NCI-H345 treated with DMSO at 0.1 percent for 48 hours (cell line): ENCODE measurements at regions not wholly inside any gene's neighbourhood (a gene's known extent, or its start where the extent isn't known, plus 50 kb on each side); places are given as distances from the start of the nearest gene placed in this dataset.
"Not testable (repeated sequence)": the region's sequence is repeated elsewhere in the genome, so short reads cannot be mapped to it uniquely, and the experiment has no call there.

Experiments
- DNase-seq: peaks from one replicate; lab custom pipeline; 2025; ENCODE audit not compliant: unreplicated experiment; lab: John Stamatoyannopoulos, UW

DNA sequence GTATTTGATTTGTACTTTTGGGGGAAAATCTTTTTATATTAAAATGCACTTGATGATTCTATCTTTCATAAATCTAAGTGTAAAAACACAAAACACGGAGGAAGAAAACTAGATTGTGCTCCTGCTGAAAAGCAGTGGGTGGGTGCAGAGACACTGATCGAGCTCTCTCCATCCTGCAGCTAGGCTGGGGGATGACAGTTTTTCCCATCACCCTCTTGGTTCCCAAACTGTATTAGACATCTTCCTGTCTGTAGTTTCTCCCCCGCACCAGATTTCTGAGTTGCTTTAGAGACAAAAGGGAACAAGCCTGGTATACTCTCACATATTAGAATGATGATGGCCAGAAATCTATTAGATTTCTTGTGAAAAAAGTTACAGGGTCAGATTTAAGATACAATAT lies 99.6 kb downstream of the FAM114A2 start:
- no peak for DNase-seq

DNA sequence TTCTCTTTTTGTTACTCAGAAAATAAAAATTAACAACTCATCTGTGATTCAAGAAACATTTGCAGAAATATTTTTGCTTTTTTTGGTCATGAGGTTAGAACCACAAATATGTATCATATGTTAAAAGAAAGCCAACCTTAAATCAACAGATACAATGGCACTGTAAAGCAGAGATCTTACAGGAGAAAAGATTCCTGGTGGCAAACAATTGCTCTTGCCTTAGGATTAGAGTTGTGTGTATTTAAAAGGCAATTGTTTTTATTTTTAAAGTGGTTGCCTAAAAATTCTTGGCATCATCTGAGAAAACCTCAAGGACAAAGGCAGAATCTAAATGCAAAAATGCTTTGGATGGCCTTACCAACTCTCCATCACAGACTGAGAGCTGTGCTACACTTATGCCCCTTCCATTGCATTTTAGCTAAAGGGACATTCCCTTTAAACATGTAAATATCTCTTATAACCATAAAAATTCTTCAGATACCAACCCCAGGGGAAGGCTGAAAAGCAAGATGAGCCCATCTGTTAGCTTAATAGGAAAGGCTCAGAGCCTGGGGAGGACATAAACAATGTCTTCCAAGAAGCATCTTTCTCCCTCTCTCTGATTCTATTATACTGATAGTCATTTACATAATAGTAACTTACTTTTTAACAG lies 100.4 kb downstream of the FAM114A2 start:
- DNase-seq = no peak

DNA sequence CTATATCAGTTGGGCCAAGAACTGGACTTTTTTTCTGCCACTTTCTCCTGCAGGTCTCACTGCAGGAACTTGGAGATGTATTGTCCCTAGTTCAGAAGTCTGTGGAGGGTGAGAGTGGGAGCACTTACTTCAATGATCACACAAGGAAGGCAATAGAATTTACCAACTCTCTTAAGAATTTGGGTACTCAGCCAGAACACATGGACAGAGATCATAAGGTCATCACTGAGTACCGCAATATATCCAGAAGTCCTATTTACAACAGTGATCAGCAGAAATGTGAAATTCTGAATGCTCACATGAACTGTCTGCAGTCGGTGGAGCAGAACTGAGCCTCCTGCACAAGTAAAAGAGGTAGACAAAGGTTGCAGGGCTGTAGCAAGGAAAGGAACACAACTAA lies 101.0 kb downstream of the FAM114A2 start:
- no peak for DNase-seq

DNA sequence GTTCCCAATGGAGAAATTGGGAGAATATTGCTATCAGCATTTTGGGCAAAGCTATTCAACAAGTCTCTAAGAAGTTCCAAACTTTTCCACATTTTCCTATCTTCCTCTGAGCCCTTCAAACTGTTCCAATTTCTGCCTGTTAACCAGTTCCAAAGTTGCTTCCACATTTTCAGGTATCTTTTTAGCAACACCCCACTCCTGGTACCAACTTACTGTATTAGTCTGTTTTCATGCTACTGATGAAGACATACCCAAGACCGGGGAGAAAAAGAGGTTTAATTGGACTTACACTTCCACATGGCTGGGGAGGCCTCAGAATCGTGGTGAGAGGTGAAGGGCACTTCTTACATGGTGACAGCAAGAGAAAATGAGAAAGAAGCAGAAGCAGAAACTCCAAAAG lies 103.6 kb downstream of the FAM114A2 start:
- DNase-seq = not testable (repeated sequence)

DNA sequence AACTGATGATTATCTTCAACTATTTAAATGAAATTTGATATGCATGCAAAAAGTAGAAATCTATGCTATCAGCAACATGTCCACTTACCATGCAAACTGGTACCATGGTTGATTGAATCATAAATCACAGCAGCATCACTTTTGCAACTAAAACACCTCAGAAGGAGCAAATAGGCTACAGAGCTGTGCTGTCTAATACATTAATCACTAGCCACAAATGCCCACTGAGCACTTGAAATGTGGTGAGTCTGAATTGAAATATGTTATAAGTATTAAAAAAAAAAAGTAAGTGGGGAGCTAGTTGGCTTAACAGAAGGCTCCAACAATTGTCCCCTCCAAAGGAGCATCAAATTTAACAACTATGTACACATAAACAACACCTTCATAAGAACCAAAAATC lies 112.5 kb downstream of the FAM114A2 start:
- DNase-seq = no peak

DNA sequence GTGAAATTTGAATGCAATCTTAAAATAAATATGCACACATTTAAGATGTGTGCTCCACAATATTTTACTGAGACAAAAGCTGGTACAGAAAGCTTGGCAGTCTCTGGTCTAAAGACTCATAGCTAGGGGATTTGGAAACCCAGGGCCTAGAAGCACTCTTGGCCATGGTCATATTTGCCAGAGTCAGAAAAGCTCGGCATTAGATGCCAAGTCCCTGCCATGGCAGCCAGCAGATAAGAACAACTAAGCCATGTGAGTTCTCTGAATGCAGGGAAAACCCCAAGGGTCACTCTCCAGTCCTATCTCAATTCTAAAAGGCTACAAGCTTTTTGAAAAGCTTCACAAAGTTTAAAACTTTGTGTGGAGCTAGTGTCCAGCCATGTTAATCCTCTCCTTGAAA lies 119.5 kb downstream of the FAM114A2 start:
- DNase-seq = no peak

DNA sequence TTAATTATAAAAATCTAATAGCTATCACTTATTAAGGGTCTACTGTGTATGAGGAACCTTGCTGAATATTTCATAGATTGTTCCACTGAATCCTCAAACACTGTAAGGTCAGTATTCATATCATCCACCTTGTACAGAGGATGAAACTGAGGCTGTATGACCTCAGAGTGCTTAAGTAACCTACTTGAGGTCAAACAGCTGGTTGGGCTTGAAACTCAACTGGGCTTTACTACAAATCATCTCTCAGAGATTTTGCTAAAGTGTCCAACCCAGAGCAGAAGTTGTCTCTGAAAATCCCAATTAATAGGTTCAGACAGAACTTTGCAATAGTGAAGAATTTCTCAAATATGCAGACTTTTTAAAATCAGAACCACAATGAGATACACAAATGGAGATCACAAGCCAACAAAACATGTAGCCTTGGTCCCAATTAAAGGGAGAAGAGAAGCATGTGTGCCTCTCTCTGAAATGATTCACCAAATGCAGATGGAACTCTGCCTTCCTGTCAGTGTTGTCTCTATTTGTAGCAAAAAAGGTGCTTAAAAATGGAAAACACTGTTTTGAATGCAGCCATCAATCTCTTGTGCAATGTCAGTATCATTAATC lies 131.4 kb downstream of the FAM114A2 start:
- no peak for DNase-seq

DNA sequence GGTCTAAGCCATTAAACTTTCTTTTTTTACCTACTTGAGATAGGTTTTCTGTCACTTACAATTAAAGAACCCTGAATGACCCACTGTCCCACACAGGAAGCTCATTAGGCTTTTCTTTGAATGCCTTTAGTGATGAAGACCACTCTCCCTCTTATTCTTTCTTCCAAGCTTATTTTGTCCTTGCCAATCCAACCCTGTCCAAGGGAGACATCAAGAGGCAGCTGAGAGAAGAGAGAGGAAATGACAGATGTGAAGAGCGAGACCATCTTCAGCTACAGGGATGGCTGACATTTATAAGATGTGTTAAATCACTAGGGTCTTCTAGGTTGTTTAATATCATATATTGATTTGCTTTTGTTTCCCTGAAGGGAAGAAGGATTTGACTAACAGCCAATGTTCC lies 133.5 kb downstream of the FAM114A2 start:
- no peak for DNase-seq

DNA sequence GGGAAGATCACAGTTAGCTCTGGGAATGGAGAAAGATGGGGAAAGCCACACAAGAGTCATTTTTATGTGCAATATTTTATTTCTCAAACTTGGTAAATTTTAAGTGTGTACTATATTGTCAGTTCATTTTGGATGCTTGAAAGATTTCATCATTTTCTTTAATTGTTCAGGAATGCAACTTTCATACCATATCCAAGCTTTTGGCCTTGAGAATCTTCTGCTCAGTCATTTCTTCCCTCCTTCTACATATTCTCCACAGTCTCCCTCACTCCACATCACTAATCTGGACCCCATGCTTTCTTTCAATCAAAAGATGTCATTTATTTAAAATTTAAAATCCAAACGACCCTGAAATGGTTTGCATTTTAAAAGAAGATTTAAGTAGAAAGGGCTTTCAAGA lies 135.4 kb downstream of the FAM114A2 start:
- no peak for DNase-seq

DNA sequence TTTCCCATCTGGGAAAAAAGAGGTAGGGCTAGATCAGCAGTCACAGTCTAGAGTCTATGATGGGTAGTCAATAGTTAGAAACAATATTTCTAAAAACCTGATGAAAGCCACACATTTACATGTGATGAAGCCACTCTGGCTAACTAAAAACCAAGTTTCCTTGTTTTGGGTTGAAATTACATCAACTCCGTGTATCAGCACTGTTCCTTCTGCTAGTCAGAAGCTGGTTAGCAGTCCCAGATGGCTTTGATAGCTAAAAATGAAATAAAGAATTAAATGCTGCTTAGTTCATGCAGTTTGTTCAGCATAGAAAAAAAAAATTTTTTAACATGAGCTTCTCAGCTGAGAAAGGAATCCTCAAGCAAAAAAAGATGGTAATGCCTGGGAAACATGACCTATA lies 136.7 kb downstream of the FAM114A2 start:
- DNase-seq = no peak

DNA sequence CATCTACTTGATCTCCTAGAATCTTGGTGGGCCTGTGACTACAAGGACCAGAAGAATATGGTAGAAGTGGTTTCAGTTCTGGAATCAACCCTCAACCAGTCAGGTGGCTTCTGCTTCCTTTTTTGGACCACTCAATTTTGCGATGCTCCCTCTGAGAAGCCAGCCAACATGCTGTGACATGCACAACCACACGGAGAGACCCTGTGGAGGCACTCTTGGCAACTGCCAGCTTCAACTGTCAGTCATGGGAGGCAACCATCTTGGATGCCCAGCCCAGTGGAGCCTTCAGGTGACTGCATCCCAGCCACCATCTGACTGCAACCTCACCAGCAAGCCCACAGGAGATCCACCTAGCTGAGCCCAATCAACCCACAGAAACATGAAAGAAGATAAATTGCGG lies 137.3 kb downstream of the FAM114A2 start:
- no peak for DNase-seq

DNA sequence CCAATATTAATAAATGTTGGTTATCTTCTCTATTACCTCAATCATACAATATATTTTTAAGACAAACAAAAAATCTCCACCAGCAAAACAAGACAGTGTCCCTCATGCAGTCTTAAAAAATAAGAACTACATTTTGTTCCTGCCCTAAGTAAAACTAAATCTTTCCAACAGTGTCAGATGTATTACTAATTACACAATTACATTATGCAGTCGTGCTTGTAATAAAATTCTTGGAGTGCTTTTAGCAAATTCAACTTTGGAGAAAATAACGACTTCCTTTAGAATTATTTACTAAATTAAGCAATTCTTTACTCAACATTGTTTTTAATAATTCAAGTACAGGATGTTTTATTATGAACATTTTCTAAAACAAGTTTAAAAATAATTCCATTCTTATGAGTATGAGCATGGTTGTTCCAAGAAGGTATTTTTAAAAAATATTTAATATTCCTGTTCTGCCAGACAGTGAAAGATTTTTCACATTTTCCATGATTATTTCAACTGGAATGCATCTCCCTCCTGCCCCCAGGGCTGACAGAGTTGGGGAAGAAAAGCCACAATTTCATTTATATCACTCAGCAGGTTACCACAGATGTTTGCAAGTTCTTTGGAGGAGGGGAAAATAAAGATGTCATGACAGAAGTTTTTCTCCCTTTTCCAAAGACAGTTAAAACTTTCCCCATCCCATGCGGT lies 137.9 kb downstream of the FAM114A2 start:
- DNase-seq = no peak

DNA sequence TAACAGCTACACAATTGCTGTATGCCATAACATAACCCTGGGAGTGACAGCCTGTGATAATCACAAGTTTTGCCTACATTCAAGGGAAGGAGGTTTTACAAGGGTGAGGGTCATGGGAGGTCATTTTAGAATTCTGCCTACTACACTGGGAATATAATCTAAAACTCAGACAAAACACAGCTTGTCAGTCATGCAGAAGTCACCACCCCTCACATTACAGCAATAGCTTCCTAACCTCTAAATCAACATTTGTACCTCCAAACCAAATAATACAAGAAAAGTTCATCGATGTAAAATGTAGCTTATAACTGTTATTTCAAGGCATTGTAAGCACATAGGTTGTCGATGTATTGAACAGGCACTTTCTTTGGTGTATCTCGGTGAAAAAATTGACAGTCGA lies 139.0 kb downstream of the FAM114A2 start:
- no peak for DNase-seq

DNA sequence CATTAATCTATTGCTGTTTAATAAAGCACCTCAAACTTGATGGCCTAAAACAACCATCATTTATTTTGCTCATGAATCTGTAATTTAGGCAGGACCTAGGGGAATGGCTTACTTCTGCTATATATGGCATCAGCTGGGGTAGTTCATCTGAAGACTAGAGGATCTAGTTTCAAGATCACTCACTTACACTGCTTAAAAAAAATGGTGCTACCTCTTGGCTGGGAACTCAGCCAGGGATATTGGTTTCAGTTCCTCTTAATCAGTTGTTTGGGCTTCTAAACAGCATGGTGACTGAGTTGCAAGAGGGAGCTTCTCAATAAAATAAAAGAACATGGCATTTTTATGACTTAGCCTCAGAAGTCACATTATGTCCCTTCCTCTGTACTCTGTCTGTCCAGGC lies 142.0 kb downstream of the FAM114A2 start:
- no peak for DNase-seq

DNA sequence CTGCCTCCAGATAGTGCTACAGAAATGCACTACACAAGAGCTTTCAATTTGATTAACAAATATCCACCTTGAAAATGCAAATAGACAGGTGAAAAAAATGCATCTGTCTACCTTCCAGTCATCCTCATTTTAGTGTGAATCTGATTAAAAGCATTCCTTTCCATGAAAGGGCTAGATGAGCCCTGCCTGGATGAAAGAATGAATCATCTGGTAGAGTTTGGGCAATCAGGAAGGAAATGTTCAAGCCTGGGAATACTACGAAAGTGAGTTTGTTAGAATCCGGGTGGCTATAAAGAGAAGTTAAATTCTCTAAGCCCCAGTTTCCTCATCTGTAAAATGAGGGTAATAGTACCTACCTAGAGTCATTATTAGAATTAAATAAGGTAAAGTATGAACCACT lies 142.6 kb downstream of the FAM114A2 start:
- DNase-seq = no peak

DNA sequence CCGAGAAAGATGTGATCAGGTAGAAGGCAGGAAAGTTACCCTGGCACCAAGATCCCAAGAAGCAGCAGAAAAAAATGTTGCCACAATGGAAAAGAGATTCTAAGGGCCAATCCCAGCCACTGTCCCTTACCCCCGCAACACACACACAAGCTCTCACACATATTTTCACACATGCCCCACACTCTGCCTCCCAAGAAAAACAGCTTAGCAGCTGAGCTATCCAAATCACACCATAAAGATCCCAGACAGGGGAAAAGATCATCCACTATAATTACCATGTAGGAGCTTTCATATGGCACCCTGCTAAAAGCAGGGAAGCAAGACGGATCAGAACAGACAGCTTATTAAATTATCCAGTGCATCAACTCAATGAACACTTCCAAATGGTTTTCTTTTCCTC lies 143.4 kb downstream of the FAM114A2 start:
- DNase-seq = no peak

DNA sequence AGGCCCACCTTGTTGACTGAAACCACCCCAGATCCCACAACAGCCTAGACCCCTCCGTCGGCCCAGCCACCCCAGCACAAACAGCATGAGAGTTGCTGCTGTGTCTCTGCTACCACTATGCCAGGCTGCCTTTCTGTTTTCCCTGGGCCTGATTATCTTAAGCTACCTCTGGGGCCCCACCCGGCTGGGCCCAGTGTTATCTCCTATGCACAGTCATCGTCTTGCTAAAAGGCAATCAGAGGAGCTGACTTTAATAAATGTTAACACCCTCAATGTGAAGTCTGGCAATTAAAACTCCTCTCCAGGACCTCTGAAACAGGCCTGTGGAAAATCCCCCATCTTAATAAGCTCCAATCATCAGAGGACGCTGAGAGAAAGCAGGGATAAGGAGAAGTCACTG lies 144.9 kb downstream of the FAM114A2 start:
- DNase-seq = no peak

DNA sequence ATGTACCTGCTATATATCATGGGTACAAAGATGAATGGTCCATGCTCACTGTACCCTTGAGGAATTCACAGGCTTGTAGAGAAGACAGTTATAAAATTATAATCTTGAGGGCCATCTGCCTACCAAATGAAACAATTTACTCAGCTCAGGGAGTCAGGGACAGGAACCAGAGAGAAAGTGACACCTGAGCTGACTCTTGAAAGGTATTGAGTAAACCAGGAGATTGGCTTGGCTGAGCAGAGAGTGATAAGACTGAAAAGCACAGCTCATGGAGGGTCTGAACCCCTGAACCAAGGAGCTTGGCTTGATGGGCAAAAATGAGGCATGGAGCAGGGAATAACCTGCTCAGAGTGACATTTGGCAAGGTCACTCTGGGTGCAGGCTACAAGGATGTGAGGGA lies 147.3 kb downstream of the FAM114A2 start:
- no peak for DNase-seq

DNA sequence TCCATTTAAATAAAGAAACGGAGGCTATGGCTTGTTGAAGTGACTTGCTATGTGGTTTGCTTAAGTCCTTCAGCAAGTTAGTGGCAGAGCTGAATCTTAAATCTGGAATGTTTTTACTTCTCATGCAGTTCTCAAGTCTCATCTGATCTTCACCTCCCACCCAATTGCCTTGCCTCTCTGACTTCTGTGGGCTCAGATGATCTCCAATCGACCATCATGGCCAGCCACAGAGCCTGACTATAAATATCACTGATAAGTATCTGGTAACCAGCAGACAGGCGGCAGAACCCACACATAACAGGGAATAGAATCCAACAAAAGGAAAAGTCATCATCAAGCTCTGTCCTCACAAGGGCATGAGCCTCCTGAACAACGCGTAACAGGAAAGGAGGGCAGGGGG lies 149.9 kb downstream of the FAM114A2 start:
- DNase-seq = no peak

DNA sequence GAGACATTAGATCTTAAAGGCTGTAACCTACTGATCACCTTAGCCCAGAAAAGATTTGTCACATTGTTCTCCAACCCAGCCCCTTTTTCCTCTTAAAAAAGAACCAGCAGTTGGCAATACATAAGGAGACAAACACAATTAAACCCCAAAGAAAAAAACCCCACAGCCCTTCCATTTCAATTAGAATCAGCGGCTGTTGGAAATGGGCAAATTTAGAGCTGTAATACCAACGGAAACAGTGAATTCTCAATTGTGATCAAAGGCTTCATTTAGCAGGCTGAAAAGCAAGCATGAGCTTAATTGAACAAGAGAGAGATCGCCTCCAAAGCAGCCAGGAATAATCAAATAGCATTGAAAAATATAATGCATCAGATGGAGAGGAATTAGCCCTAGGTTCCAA lies 153.6 kb downstream of the FAM114A2 start:
- no peak for DNase-seq

DNA sequence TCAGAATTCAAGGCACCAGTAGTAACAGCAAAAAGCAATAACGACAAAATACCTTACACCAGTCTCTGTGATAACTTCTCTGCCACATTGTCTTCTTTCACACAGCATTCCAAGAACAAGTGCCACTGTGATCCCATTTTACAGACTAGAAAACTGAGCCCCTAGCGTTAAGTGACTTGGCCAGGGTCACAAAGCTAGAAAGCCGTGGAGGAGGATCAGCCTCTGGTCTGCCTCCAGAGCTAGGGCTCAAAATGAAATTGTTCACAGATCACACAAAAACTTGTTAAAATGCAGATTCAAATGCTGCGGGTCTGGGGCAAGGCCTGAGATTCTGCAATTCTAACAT lies 154.1 kb downstream of the FAM114A2 start:
- no peak for DNase-seq

DNA sequence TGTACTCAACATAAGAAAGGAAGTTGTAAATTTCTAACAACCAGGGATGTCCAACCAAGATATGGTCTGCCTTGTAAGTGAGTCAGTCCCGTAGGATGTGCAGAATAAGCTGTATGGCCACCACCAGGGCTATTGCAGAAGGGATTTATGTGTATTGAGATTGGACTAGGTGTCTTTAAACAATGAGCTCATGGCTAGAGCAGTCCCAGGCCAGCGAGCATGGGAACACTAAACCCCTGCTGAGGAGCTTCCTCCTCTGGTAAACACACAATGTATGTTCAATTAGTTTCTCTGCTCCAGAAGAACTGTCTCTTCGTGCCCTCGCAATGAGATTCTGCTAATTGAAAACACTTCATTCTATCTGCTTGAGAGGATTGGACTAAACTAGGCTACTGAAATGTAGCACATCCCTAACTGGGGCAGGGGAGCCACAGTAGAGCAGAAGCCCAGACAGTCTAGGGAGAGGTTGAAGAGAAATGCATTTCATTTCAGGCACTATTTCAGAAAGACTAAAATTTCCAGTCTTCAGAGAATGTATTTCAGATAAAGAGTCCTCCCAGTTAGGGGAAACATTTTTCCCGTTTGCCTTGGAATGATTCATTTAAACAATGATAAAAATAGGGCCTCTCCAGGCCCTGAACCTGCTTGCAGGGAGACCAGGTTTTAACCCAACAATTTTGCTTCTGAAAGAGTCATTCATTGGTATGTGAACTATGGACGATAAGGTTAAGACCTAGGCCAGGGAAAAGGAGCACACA lies 154.7 kb downstream of the FAM114A2 start:
- DNase-seq = no peak
